NB4 (cell line): ENCODE measurements at regions not wholly inside any gene's neighbourhood (a gene's known extent, or its start where the extent isn't known, plus 50 kb on each side); places are given as distances from the start of the nearest gene placed in this dataset.

ENCODE experiments used
- DNase-seq: peaks from one replicate; pipeline ENCODE4 v3.0.0; 2010; ENCODE audit warnings: low read depth
- H3K4me3 ChIP-seq: one replicate; pipeline ENCODE4 v1.5.1; 2011; ENCODE audit warnings: mild to moderate bottlenecking, low read depth, low read length, moderate library complexity
- MYC ChIP-seq: IDR thresholded peaks from 2 replicates; pipeline ENCODE4 v1.6.1; 2011; ENCODE audit warnings: low read depth, low read length
- POLR2A ChIP-seq: IDR thresholded peaks from 2 replicates; pipeline ENCODE4 v1.6.1; 2011; ENCODE audit warnings: mild to moderate bottlenecking; ENCODE audit not compliant: insufficient read length; ENCODE audit errors: extremely low read depth
- TF ChIP-seq, protein P1 (sequence below): IDR thresholded peaks from one replicate; pipeline ENCODE4 v1.5.1; 2012; ENCODE audit warnings: low read depth, low read length
- TF ChIP-seq, protein P2 (sequence below): IDR thresholded peaks from 2 replicates; pipeline ENCODE4 v1.6.1; 2011; ENCODE audit warnings: low read depth, low read length

DNA sequence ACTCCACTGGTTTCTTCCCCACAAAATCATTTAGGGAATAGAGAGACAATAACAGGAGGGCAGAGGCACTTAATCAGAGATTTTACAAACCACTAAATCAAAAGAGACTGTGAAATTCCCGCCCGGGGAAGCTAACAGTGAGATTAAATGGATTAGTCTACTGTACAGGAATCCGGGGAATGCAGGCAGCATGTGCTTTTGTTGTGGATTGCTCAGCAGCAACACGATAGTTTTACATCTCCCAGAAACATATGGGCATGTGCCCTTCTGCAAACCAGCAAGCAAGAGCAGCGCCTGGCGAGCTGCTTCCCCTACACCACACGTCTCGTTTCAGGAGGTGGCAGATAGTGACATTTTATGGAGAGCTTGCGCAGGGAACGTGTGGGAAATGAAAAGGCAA lies 382.3 kb downstream of the CD83 start:
- H3K4me3 ChIP-seq, result no peak overlapping the region
- DNase-seq, result no peak
- no peak for TF ChIP-seq POLR2A
- TF ChIP-seq, protein P1, sequence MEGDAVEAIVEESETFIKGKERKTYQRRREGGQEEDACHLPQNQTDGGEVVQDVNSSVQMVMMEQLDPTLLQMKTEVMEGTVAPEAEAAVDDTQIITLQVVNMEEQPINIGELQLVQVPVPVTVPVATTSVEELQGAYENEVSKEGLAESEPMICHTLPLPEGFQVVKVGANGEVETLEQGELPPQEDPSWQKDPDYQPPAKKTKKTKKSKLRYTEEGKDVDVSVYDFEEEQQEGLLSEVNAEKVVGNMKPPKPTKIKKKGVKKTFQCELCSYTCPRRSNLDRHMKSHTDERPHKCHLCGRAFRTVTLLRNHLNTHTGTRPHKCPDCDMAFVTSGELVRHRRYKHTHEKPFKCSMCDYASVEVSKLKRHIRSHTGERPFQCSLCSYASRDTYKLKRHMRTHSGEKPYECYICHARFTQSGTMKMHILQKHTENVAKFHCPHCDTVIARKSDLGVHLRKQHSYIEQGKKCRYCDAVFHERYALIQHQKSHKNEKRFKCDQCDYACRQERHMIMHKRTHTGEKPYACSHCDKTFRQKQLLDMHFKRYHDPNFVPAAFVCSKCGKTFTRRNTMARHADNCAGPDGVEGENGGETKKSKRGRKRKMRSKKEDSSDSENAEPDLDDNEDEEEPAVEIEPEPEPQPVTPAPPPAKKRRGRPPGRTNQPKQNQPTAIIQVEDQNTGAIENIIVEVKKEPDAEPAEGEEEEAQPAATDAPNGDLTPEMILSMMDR, result no peak
- no peak for TF ChIP-seq MYC
- TF ChIP-seq, protein P2, sequence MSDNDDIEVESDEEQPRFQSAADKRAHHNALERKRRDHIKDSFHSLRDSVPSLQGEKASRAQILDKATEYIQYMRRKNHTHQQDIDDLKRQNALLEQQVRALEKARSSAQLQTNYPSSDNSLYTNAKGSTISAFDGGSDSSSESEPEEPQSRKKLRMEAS, result no peak

DNA sequence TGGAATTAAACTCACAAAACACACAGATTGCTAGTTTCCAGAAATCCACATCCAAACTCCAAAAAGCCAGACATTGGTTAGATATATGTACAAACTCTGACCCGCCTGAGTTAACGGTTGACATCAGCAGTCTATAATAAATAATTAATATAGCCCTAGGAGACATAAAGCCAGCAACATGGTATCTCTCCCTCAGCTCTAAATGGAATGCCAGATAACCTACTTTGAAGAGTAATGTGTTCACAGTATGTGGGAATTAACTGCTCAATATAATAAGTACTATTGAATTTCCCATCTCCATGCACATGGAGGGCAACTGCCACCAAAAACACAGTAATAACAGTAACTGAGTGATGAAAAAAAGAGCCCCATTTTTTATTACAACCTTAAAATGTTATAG lies 383.2 kb downstream of the CD83 start:
- H3K4me3 ChIP-seq, result no peak overlapping the region
- no peak for DNase-seq
- TF ChIP-seq POLR2A (no peak), MYC (no peak)
- TF ChIP-seq, protein P2, result no peak
- TF ChIP-seq, protein P1, result no peak

DNA sequence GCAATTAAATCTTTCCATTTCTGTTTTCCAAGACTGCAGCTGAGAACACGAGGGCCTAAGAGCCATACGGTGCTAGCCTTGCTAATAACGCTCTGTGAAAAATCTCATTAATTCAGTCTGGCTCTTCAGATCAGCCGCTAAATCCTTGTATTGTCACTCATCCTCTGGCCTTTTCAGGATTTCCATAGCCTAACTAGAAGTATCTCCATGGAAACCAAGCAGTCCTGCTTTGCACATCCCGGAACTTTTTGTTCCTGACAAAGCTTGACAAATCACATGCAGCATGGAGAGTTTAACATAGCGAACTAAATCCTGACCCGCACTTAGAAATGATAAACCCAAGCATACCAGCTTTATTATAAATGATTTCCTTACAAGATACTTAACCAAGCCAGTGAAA lies 383.7 kb downstream of the CD83 start:
- TF ChIP-seq, protein P2, result no peak
- TF ChIP-seq MYC (no peak), POLR2A (no peak)
- TF ChIP-seq, protein P1, result no peak
- H3K4me3 ChIP-seq, result no peak overlapping the region
- DNase-seq, result no peak

DNA sequence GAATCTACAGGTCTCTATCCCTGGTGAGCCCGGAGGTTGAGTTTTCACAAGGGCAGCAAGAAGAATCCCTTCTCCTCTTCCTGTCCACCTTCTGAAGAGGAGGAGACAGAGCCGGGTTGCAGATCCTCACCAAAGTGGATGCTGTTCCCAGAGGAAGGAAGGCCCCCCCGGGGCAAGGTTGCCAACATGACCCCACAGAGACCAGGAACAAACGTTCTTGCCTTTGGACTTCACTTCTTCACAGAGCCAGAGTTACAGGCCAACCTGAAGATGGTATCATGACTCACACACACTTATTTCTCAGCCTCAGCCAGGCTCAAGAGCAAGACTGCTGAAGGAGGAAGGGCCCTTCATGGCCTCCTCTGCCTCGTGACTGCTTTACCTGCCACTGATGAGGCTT lies 384.3 kb downstream of the CD83 start:
- DNase-seq, result no peak
- H3K4me3 ChIP-seq, result no peak overlapping the region

DNA sequence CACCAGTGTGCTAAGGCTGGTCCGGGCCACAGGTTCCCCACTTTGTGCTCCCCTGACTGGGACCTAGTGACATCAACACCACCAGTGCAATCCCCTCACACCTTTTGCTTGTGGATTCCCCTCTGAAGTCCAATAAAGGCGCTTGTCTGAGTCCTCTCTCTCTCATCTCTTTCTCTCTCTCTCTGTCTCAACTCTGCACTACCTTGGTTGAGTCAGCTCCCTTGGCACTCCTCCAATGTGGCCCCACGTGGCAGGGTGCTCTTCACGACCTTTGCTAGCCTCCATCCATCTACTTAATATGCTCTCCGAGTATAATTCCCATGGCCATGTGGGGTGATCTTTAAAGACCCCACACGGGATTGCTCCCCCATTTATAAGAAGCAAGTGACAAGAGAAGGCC lies 385.0 kb downstream of the CD83 start:
- TF ChIP-seq MYC, result no peak
- TF ChIP-seq, protein P1, result no peak
- TF ChIP-seq POLR2A, result no peak
- TF ChIP-seq, protein P2, result no peak
- no peak overlapping the region for H3K4me3 ChIP-seq
- DNase-seq, result no peak

More for the DNA sequence above, 384.3 kb downstream of the CD83 start:
- TF ChIP-seq, protein P2, result no peak
- TF ChIP-seq, protein P1, result no peak
- no peak for TF ChIP-seq POLR2A
- no peak for TF ChIP-seq MYC

DNA sequence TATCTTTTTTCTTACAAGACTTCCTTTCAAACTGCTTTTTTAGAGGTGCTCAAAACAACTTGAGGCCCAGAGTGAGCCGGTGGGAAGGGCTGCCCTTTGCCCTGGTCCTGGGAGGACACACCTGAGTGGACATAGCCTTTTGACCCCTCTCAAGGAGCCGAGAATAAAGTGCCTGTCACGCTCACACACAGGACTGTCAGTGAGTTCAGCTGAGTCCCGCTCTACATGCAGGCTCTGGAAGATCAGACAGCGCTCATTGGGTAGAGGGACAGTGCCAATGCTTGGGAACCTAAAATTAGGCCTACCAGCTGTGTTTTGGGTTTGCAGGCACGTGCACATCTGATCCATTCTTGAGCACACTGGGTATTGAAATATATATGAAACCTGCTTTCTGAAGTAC lies 387.8 kb downstream of the CD83 start:
- no peak for DNase-seq
- TF ChIP-seq, protein P2, result no peak
- TF ChIP-seq MYC (no peak), POLR2A (no peak)
- TF ChIP-seq, protein P1, result no peak
- H3K4me3 ChIP-seq, result no peak overlapping the region
